H1 (cell line): ENCODE measurements at regions not wholly inside any gene's neighbourhood (a gene's known extent, or its start where the extent isn't known, plus 50 kb on each side); places are given as distances from the start of the nearest gene placed in this dataset.

Experiments used
- CTCF ChIA-PET: fragments of 300-600 bp; sonication (Branson Sonifier 250); formaldehyde crosslinking; loops from one replicate; lab custom pipeline; 2021; ENCODE audit not compliant: partially characterized antibody; lab: Charles Lee
- POLR2A ChIA-PET: fragments of 300-600 bp; sonication (Branson Sonifier 250); formaldehyde crosslinking; loops from one replicate; lab custom pipeline; 2021; ENCODE audit warnings: inconsistent platforms; ENCODE audit not compliant: partially characterized antibody; lab: Charles Lee
- DNase-seq, 2 experiments: peaks; one replicate each; pipeline versions ENCODE4 v3.0.0 to v3.0.0-alpha.2; 2010 to 2022; ENCODE audit warnings: low spot score in 2 of 2, low read depth in 1 of 2, mixed read lengths in 1 of 2
- FAIRE-seq: peaks from 2 replicates; lab custom pipeline; 2011; peaks lifted over from hg19 to GRCh38; lab: Jason Lieb, UNC
- H2AFZ ChIP-seq: 2 replicates; pipeline ENCODE4 v1.8.1; 2012; ENCODE audit warnings: low read length, inconsistent platforms
- H2AK5ac ChIP-seq: 2 replicates; pipeline ENCODE4 v1.6.1; 2013; ENCODE audit warnings: low read depth, low read length
- H2BK120ac ChIP-seq: replicated peaks from 2 replicates; pipeline ENCODE3; 2013; ENCODE audit warnings: low read depth, low read length, inconsistent platforms
- H2BK12ac ChIP-seq: 2 replicates; pipeline ENCODE4 v1.6.1; 2013; ENCODE audit warnings: low read depth, low read length
- H2BK15ac ChIP-seq: 2 replicates; pipeline ENCODE4 v1.6.1; 2013; ENCODE audit warnings: low read length
- H2BK20ac ChIP-seq: 2 replicates; pipeline ENCODE4 v1.6.1; 2013; ENCODE audit warnings: low read length
- H2BK5ac ChIP-seq: 2 replicates; pipeline ENCODE4 v1.6.1; 2013; ENCODE audit warnings: low read depth, low read length
- H3K14ac ChIP-seq: 2 replicates; pipeline ENCODE4 v1.6.1; 2013; ENCODE audit warnings: inconsistent platforms; ENCODE audit not compliant: insufficient read length
- H3K18ac ChIP-seq: 2 replicates; pipeline ENCODE4 v1.6.1; 2013; ENCODE audit warnings: low read length; ENCODE audit errors: extremely low read depth
- H3K23ac ChIP-seq: 2 replicates; pipeline ENCODE4 v1.6.1; 2013; ENCODE audit warnings: inconsistent platforms; ENCODE audit not compliant: insufficient read length
- H3K23me2 ChIP-seq: 2 replicates; pipeline ENCODE4 v1.6.1; 2013; ENCODE audit warnings: low read depth, low read length
- H3K27ac ChIP-seq: 2 replicates; pipeline ENCODE4 v1.6.1; 2011; ENCODE audit warnings: low read depth, low read length, inconsistent platforms
- H3K27me3 ChIP-seq, 4 experiments: replicated peaks in 1 of 4; 1 replicate in 1 of 4; 2 replicates in 3 of 4; pipeline versions ENCODE4 v1.6.1 to v1.8.1; 2011 to 2013; ENCODE audit warnings: low read length in 3 of 4, mild to moderate bottlenecking in 3 of 4, inconsistent platforms in 2 of 4, mixed read lengths in 2 of 4, moderate library complexity in 1 of 4; ENCODE audit not compliant: control insufficient read depth in 3 of 4, insufficient read depth in 3 of 4; ENCODE audit errors: extremely low read depth in 1 of 4
- H3K36me3 ChIP-seq, 4 experiments: 2 replicates each; pipeline versions ENCODE4 v1.6.1 to v1.8.1; 2011 to 2013; ENCODE audit warnings: mild to moderate bottlenecking in 4 of 4, low read length in 3 of 4, moderate library complexity in 2 of 4, control low read depth in 1 of 4, inconsistent platforms in 1 of 4; ENCODE audit not compliant: insufficient read depth in 4 of 4, control insufficient read depth in 2 of 4
- H3K4ac ChIP-seq: replicated peaks from 2 replicates; pipeline ENCODE3; 2013; ENCODE audit warnings: low read length, low read depth, mixed read lengths, inconsistent platforms; ENCODE audit not compliant: insufficient read length
- H3K4me1 ChIP-seq, 4 experiments: replicated peaks in 1 of 4; 1 replicate in 1 of 4; 2 replicates in 3 of 4; pipeline versions ENCODE4 v1.6.1 to v1.8.1; 2011 to 2013; ENCODE audit warnings: low read length in 3 of 4, inconsistent platforms in 2 of 4, mixed read lengths in 1 of 4; ENCODE audit not compliant: insufficient read depth in 4 of 4, control insufficient read depth in 3 of 4
- H3K4me2 ChIP-seq, 2 experiments: 2 replicates each; pipeline versions ENCODE4 v1.6.1 to v1.8.1; 2011 to 2013; ENCODE audit warnings: low read depth in 2 of 2, low read length in 2 of 2, control low read depth in 1 of 2, inconsistent platforms in 1 of 2, mild to moderate bottlenecking in 1 of 2; ENCODE audit not compliant: insufficient read depth in 1 of 2
- H3K4me3 ChIP-seq, 4 experiments: fragments of 200-600, 300-600 bp in 1 of 4; sonication (generic), shearing (Covaris generic), sonication (Bioruptor Twin) in 1 of 4; 2 replicates each; pipeline versions ENCODE4 v1.5.1 to v1.8.1; 2011 to 2016; ENCODE audit warnings: low read length in 4 of 4, low read depth in 3 of 4, control low read depth in 2 of 4, inconsistent platforms in 2 of 4, mild to moderate bottlenecking in 2 of 4, mixed read lengths in 1 of 4, moderate library complexity in 1 of 4; ENCODE audit not compliant: insufficient read depth in 2 of 4; ENCODE audit errors: extremely low read depth in 1 of 4
- H3K56ac ChIP-seq: replicated peaks from 2 replicates; pipeline ENCODE3; 2013; ENCODE audit warnings: low read depth, mild to moderate bottlenecking, mixed read lengths, low read length, inconsistent platforms; ENCODE audit not compliant: insufficient read length
- H3K79me1 ChIP-seq: 2 replicates; pipeline ENCODE4 v1.6.1; 2013; ENCODE audit warnings: low read depth, low read length, control low read depth
- H3K79me2 ChIP-seq, 2 experiments: 2 replicates each; pipeline versions ENCODE4 v1.6.1 to v1.8.1; 2012 to 2013; ENCODE audit warnings: low read length in 2 of 2, mild to moderate bottlenecking in 2 of 2, inconsistent platforms in 1 of 2; ENCODE audit not compliant: insufficient read depth in 2 of 2, control insufficient read depth in 1 of 2
- H3K9ac ChIP-seq, 4 experiments: replicated peaks in 1 of 4; 1 replicate in 1 of 4; 2 replicates in 3 of 4; pipeline versions ENCODE4 v1.6.1 to v1.8.1; 2011 to 2013; ENCODE audit warnings: low read depth in 3 of 4, low read length in 3 of 4, control low read depth in 2 of 4, mild to moderate bottlenecking in 2 of 4, moderate library complexity in 2 of 4, inconsistent platforms in 1 of 4; ENCODE audit errors: extremely low read depth in 1 of 4
- H3K9me3 ChIP-seq, 2 experiments: 2 replicates each; pipeline versions ENCODE4 v1.6.1 to v1.8.1; 2012 to 2013; ENCODE audit warnings: mild to moderate bottlenecking in 2 of 2, moderate library complexity in 2 of 2, control low read depth in 1 of 2, inconsistent platforms in 1 of 2, low read depth in 1 of 2, low read length in 1 of 2, mixed read lengths in 1 of 2; ENCODE audit not compliant: insufficient read depth in 2 of 2
- H4K20me1 ChIP-seq, 2 experiments: replicated peaks in 1 of 2; 2 replicates each; pipeline versions ENCODE3 to v1.8.1; 2011 to 2013; ENCODE audit warnings: inconsistent platforms in 2 of 2, low read length in 2 of 2, mild to moderate bottlenecking in 1 of 2; ENCODE audit not compliant: insufficient read depth in 2 of 2, control insufficient read depth in 1 of 2
- H4K5ac ChIP-seq: 2 replicates; pipeline ENCODE4 v1.6.1; 2013; ENCODE audit warnings: low read length, low read depth, mixed read lengths, inconsistent platforms; ENCODE audit not compliant: insufficient read length
- H4K8ac ChIP-seq: 2 replicates; pipeline ENCODE4 v1.8.0; 2013; ENCODE audit warnings: mild to moderate bottlenecking, moderate library complexity, low read length, inconsistent platforms; ENCODE audit not compliant: insufficient read depth; ENCODE audit errors: extremely low read depth
- H4K91ac ChIP-seq: replicated peaks from 2 replicates; pipeline ENCODE3; 2013; ENCODE audit warnings: low read length, mixed read lengths, inconsistent platforms; ENCODE audit not compliant: insufficient read length
- ASH2L ChIP-seq: fragments of 200-600, 300-600 bp; sonication (generic); IDR thresholded peaks from one replicate; pipeline ENCODE4 v1.7.1; 2017; ENCODE audit warnings: low read length
- BACH1 ChIP-seq: IDR thresholded peaks from 2 replicates; pipeline ENCODE4 v1.6.1; 2012; ENCODE audit warnings: low read length, improper control_type of control experiment
- CBX8 ChIP-seq: fragments of 300-800, 300-1000 bp; sonication (generic); IDR thresholded peaks from 2 replicates; pipeline ENCODE4 v1.7.1; 2016; ENCODE audit warnings: low read depth, low read length, borderline replicate concordance
- CTBP2 ChIP-seq: IDR thresholded peaks from 2 replicates; pipeline ENCODE4 v1.7.0; 2011; ENCODE audit warnings: borderline replicate concordance, mild to moderate bottlenecking, moderate library complexity, mixed read lengths, low read length; ENCODE audit not compliant: insufficient read depth, insufficient read length
- EZH2 ChIP-seq: fragments of 200-600 bp; sonication (generic); IDR thresholded peaks from 2 replicates; pipeline ENCODE4 v1.7.1; 2012; ENCODE audit warnings: low read depth, mild to moderate bottlenecking, moderate library complexity, low read length, inconsistent platforms; ENCODE audit not compliant: severe bottlenecking
- GTF2F1 ChIP-seq: IDR thresholded peaks from 2 replicates; pipeline ENCODE4 v1.6.1; 2012; ENCODE audit warnings: low read depth, low read length, improper control_type of control experiment, borderline replicate concordance
- KDM4A ChIP-seq: IDR thresholded peaks from one replicate; pipeline ENCODE4 v1.7.1; 2012; ENCODE audit warnings: low read depth, mild to moderate bottlenecking, moderate library complexity, low read length, inconsistent platforms; ENCODE audit not compliant: severe bottlenecking
- KDM5A ChIP-seq: fragments of 200-600 bp; IDR thresholded peaks from 2 replicates; pipeline ENCODE4 v1.7.1; 2012; ENCODE audit warnings: mild to moderate bottlenecking, low read length, inconsistent platforms, mixed read lengths
- RXRA ChIP-seq: IDR thresholded peaks from 2 replicates; pipeline ENCODE4 v1.6.1; 2011; ENCODE audit warnings: low read depth, mild to moderate bottlenecking, low read length, moderate library complexity; ENCODE audit not compliant: insufficient read depth
- SAP30 ChIP-seq: fragments of 300-600 bp; sonication (generic); IDR thresholded peaks from 2 replicates; pipeline ENCODE4 v1.7.1; 2012; ENCODE audit warnings: low read length, moderate library complexity, mild to moderate bottlenecking, inconsistent platforms; ENCODE audit not compliant: insufficient read depth, insufficient replicate concordance
- SP2 ChIP-seq: IDR thresholded peaks from 2 replicates; pipeline ENCODE4 v1.6.1; 2012; ENCODE audit warnings: mild to moderate bottlenecking, low read length, inconsistent platforms
- SP4 ChIP-seq: IDR thresholded peaks from 2 replicates; pipeline ENCODE4 v1.6.1; 2012; ENCODE audit warnings: low read length, inconsistent platforms
- SUZ12 ChIP-seq: fragments of 200-600 bp; sonication (generic); IDR thresholded peaks from 2 replicates; pipeline ENCODE4 v1.6.1; 2012; ENCODE audit warnings: mild to moderate bottlenecking, inconsistent platforms, low read length, moderate library complexity, mixed read lengths
- WGBS, 2 experiments: shearing (Covaris generic) in 1 of 2; methylation state at CpG; one replicate each; pipeline versions ENCODE4 v1.1.6 to v1.1.7; 2013 to 2015; ENCODE audit warnings: low lambda C conversion rate in 2 of 2, mixed read lengths in 2 of 2, inconsistent platforms in 1 of 2, low coverage in 1 of 2, missing lambda C conversion rate in 1 of 2; ENCODE audit not compliant: insufficient replicate concordance in 2 of 2, insufficient coverage in 1 of 2, insufficient read length in 1 of 2; ENCODE audit errors: extremely low coverage in 1 of 2, missing lambda C conversion rate in 1 of 2; 5-methylcytosine and 5-hydroxymethylcytosine counted together

- Histone ChIP-seq H4K20me1 (no peaks in the 10 kb centered on the region), H2BK12ac (no peak overlapping the region), H3K36me3 (no peaks in the 10 kb centered on the region), H3K9ac (no peak overlapping the region), H3K23ac (no peak overlapping the region), H2AK5ac (no peak overlapping the region), H2AFZ (no peak overlapping the region), H4K5ac (no peak overlapping the region), H3K27ac (no peak overlapping the region), H2BK5ac (no peak overlapping the region), H3K23me2 (no peaks in the 10 kb centered on the region; the same call in 1 of the 2 replicates), H3K4ac (no peak overlapping the region), H3K79me2 (no peaks in the 10 kb centered on the region), H3K4me2 (no peak overlapping the region), H4K8ac (no peak overlapping the region), H2BK15ac (no peak overlapping the region), H3K79me1 (no peaks in the 10 kb centered on the region), H3K4me3 (no peak overlapping the region), H3K9me3 (no peaks in the 10 kb centered on the region), H2BK20ac (no peak overlapping the region), H3K27me3 (no peaks in the 10 kb centered on the region), H4K91ac (no peak overlapping the region), H3K18ac (no peak overlapping the region), H2BK120ac (no peak overlapping the region), H3K56ac (no peak overlapping the region), H3K4me1 (peaks cover 0 to 3% (median 0%) of the 10 kb centered on the region in 4 experiments; a peak in 2 of 7 replicates), H3K14ac (no peak overlapping the region)
- CTCF ChIA-PET: interaction anchor here (1.1 kb wide), 1 partner anchor 10 kb away, joined by 4 read pairs; no protein-coding TSS in a partner anchor
- no peak for DNase-seq
- WGBS, 2 experiments: 83% methylated on average over 2 of the region's 2 CpGs; no CpG with 5 or more reads in 1 of the 2 experiments
- POLR2A ChIA-PET: no interaction called here
- TF ChIP-seq RXRA (no peak), KDM4A (no peak), CTBP2 (no peak), ASH2L (no peak), EZH2 (no peak), KDM5A (no peak), SP4 (no peak), SUZ12 (no peak), GTF2F1 (no peak), CBX8 (no peak), SAP30 (no peak), BACH1 (no peak), SP2 (no peak)
- no peak for FAIRE-seq
Measured at GRCh38 chr10:4242561-4243035, 457.6 kb upstream of the KLF6 start.
